GM23338 (cell line): ENCODE measurements at regions not wholly inside any gene's neighbourhood (a gene's known extent, or its start where the extent isn't known, plus 50 kb on each side); places are given as distances from the start of the nearest gene placed in this dataset.

ENCODE experiments used
- ATAC-seq: fragments of 200-7000 bp; cut with Tn5 transposase; 3 replicates; pipeline ENCODE4 v1.9.1; 2020
- DNase-seq: peaks from one replicate; pipeline ENCODE4 v3.0.0-alpha.2; 2015; ENCODE audit warnings: low spot score
- H2AFZ ChIP-seq: fragments of 200-600 bp; sonication (generic); 2 replicates; pipeline ENCODE4 v1.8.0; 2016; ENCODE audit warnings: antibody characterized with exemption, mild to moderate bottlenecking, moderate library complexity
- H3F3A ChIP-seq: fragments of 200-600 bp; sonication (generic); replicated peaks from 2 replicates; pipeline ENCODE4 v1.8.0; 2017; ENCODE audit warnings: antibody characterized with exemption, mixed run types, low read depth
- H3K27ac ChIP-seq: fragments of 200-600 bp; sonication (generic); 2 replicates; pipeline ENCODE4 v1.6.1; 2016; ENCODE audit warnings: low read depth
- H3K27me3 ChIP-seq: fragments of 200-600 bp; sonication (generic); 2 replicates; pipeline ENCODE4 v1.8.0; 2016; ENCODE audit warnings: mild to moderate bottlenecking, mixed run types, moderate library complexity; ENCODE audit not compliant: insufficient read depth
- H3K36me3 ChIP-seq: fragments of 200-600 bp; sonication (generic); 2 replicates; pipeline ENCODE4 v1.8.0; 2016; ENCODE audit warnings: mild to moderate bottlenecking; ENCODE audit not compliant: insufficient read depth
- H3K4me1 ChIP-seq: fragments of 200-600 bp; sonication (generic); 2 replicates; pipeline ENCODE4 v1.8.0; 2016; ENCODE audit warnings: mild to moderate bottlenecking, moderate library complexity; ENCODE audit not compliant: insufficient read depth
- H3K4me2 ChIP-seq: fragments of 200-600 bp; sonication (generic); 2 replicates; pipeline ENCODE4 v1.7.1; 2017; ENCODE audit warnings: mixed run types
- H3K4me3 ChIP-seq: fragments of 200-600 bp; sonication (generic); 2 replicates; pipeline ENCODE4 v1.6.1; 2016; ENCODE audit warnings: mixed run types
- H3K79me2 ChIP-seq: fragments of 200-600 bp; sonication (generic); replicated peaks from 2 replicates; pipeline ENCODE4 v1.8.0; 2017; ENCODE audit warnings: mild to moderate bottlenecking; ENCODE audit not compliant: insufficient read depth
- H3K9me2 ChIP-seq: fragments of 200-600 bp; sonication (generic); 2 replicates; pipeline ENCODE4 v1.8.0; 2017; ENCODE audit not compliant: insufficient read depth
- H4K20me1 ChIP-seq: fragments of 200-600 bp; sonication (generic); replicated peaks from 2 replicates; pipeline ENCODE4 v1.8.0; 2017; ENCODE audit warnings: mild to moderate bottlenecking; ENCODE audit not compliant: insufficient read depth
- H3K27ac Mint-ChIP-seq: 2 replicates; pipeline ENCODE4 v1.8.0; 2020; ENCODE audit warnings: inconsistent platforms, mild to moderate bottlenecking, moderate library complexity, mixed read lengths
- H3K27me3 Mint-ChIP-seq: 3 replicates; pipeline ENCODE4 v1.8.0; 2022; ENCODE audit warnings: low read depth, mild to moderate bottlenecking, moderate library complexity, mixed read lengths, inconsistent platforms; ENCODE audit not compliant: insufficient read depth, poor library complexity
- H3K36me3 Mint-ChIP-seq: 3 replicates; pipeline ENCODE4 v1.8.0; 2021; ENCODE audit warnings: low read depth, mild to moderate bottlenecking, inconsistent platforms, moderate library complexity, mixed read lengths
- H3K4me1 Mint-ChIP-seq: 3 replicates; pipeline ENCODE4 v1.8.0; 2020; ENCODE audit warnings: mild to moderate bottlenecking, inconsistent platforms, mixed read lengths
- H3K4me3 Mint-ChIP-seq: 3 replicates; pipeline ENCODE4 v1.8.0; 2021; ENCODE audit warnings: moderate library complexity, mild to moderate bottlenecking, inconsistent platforms, mixed read lengths
- H3K9me3 Mint-ChIP-seq: 3 replicates; pipeline ENCODE4 v1.8.0; 2020; ENCODE audit warnings: moderate library complexity, mild to moderate bottlenecking, inconsistent platforms, mixed read lengths
- CREB1 ChIP-seq: fragments of 250-450 bp; sonication (Bioruptor Pico); IDR thresholded peaks from 2 replicates; pipeline ENCODE4 v1.5.0; 2020; ENCODE audit warnings: low read depth, mild to moderate bottlenecking, moderate library complexity
- CTCF ChIP-seq, 2 experiments: fragments of 200-600 bp in 1 of 2; sonication (generic) in 1 of 2; conservative IDR thresholded peaks; 2 replicates each; pipeline versions ENCODE4 v1.5.1 to v1.6.1; 2016 to 2017; ENCODE audit warnings: antibody characterized with exemption in 2 of 2, low read depth in 2 of 2, mild to moderate bottlenecking in 2 of 2, moderate library complexity in 1 of 2
- ETS1 ChIP-seq: IDR thresholded peaks from 2 replicates; pipeline ENCODE4 v1.6.1; 2016; ENCODE audit warnings: antibody characterized with exemption
- EZH2 ChIP-seq: fragments of 200-600 bp; sonication (generic); IDR thresholded peaks from one replicate; pipeline ENCODE4 v1.8.0; 2017; ENCODE audit warnings: antibody characterized with exemption, mild to moderate bottlenecking, low read depth; ENCODE audit not compliant: unreplicated experiment
- EZH2phosphoT487 ChIP-seq: fragments of 200-600 bp; sonication (generic); IDR thresholded peaks from one replicate; pipeline ENCODE4 v1.8.1; 2018; ENCODE audit warnings: antibody characterized with exemption; ENCODE audit not compliant: unreplicated experiment
- JUNB ChIP-seq: IDR thresholded peaks from one replicate; pipeline ENCODE4 v1.6.1; 2016; ENCODE audit warnings: antibody characterized with exemption; ENCODE audit not compliant: unreplicated experiment
- NANOG ChIP-seq: IDR thresholded peaks from 2 replicates; pipeline ENCODE4 v1.6.1; 2016; ENCODE audit warnings: antibody characterized with exemption, borderline replicate concordance
- POLR2AphosphoS5 ChIP-seq: IDR thresholded peaks from 2 replicates; pipeline ENCODE4 v1.6.1; 2016; ENCODE audit warnings: antibody characterized with exemption, low read depth
- REST ChIP-seq: IDR thresholded peaks from one replicate; pipeline ENCODE4 v1.6.1; 2018; ENCODE audit warnings: antibody characterized with exemption; ENCODE audit not compliant: unreplicated experiment
- STAT1 ChIP-seq: IDR thresholded peaks from one replicate; pipeline ENCODE4 v1.6.1; 2016; ENCODE audit warnings: antibody characterized with exemption; ENCODE audit not compliant: unreplicated experiment
- ZNF114 ChIP-seq: fragments of 250-450 bp; sonication (Bioruptor Pico); IDR thresholded peaks from 2 replicates; pipeline ENCODE4 v1.5.0; 2020; ENCODE audit warnings: mild to moderate bottlenecking, moderate library complexity
- ZNF331 ChIP-seq: fragments of 250-450 bp; sonication (Bioruptor Pico); IDR thresholded peaks from 2 replicates; pipeline ENCODE4 v1.5.0; 2020; ENCODE audit warnings: low read depth, mild to moderate bottlenecking, moderate library complexity
- ZNF462 ChIP-seq: fragments of 250-450 bp; sonication (Bioruptor Pico); IDR thresholded peaks from 2 replicates; pipeline ENCODE4 v1.5.0; 2020; ENCODE audit warnings: mild to moderate bottlenecking, moderate library complexity

GRCh38 chr1:29387210-29387609 lies 150.9 kb downstream of the PTPRU start:
- no peak overlapping the region for H2AFZ ChIP-seq
- H3K9me3 Mint-ChIP-seq = 0 out of 3 replicates have a peak, but pooled peaks cover 4% of the 10 kb centered on the region
- H3K27ac Mint-ChIP-seq = no peak overlapping the region
- no peaks in the 10 kb centered on the region for H3K36me3 ChIP-seq
- H3K4me3 ChIP-seq = no peak overlapping the region
- TF ChIP-seq ETS1 (no peak), CREB1 (CRISPR knock-in tag) (no peak), JUNB (no peak), EZH2 (no peak), CTCF (conservative IDR thresholded peaks at IDR 0.05; ENCODE audit: low read depth in 2 of 2) (no peak), REST (no peak), POLR2AphosphoS5 (no peak), EZH2phosphoT487 (no peak), STAT1 (no peak), ZNF462 (CRISPR knock-in tag) (no peak), ZNF114 (CRISPR knock-in tag) (no peak), ZNF331 (CRISPR knock-in tag) (no peak), NANOG (no peak)
- ATAC-seq (no peak), DNase-seq (no peak)
- no peak overlapping the region for H3K4me3 Mint-ChIP-seq
- no peaks in the 10 kb centered on the region for H3K27me3 ChIP-seq
- H3K4me1 Mint-ChIP-seq = peaks cover 16% of the 10 kb centered on the region
- no peaks in the 10 kb centered on the region for H3F3A ChIP-seq
- H4K20me1 ChIP-seq = no peaks in the 10 kb centered on the region
- no peak overlapping the region for H3K4me2 ChIP-seq
- no peak overlapping the region for H3K27ac ChIP-seq
- H3K27me3 Mint-ChIP-seq = peaks cover 5% of the 10 kb centered on the region
- no peaks in the 10 kb centered on the region for H3K79me2 ChIP-seq
- H3K4me1 ChIP-seq = no peaks in the 10 kb centered on the region; the same call in 1 of the 2 replicates
- H3K36me3 Mint-ChIP-seq = no peaks in the 10 kb centered on the region
- no peaks in the 10 kb centered on the region for H3K9me2 ChIP-seq
